Caki2 (cell line): ENCODE measurements at regions not wholly inside any gene's neighbourhood (a gene's known extent, or its start where the extent isn't known, plus 50 kb on each side); places are given as distances from the start of the nearest gene placed in this dataset.

Experiments used
- DNase-seq: peaks from one replicate; pipeline ENCODE4 v3.0.0-alpha.2; 2015; ENCODE audit warnings: low read depth
- in situ Hi-C: cut with HindIII; loops from 2 replicates; pipeline ENCODE4 v1.10.0; 2016; ENCODE audit warnings: low sequenced_read_pairs, low pct_unique_long_range_greater_than_20kb, mixed read lengths

DNA sequence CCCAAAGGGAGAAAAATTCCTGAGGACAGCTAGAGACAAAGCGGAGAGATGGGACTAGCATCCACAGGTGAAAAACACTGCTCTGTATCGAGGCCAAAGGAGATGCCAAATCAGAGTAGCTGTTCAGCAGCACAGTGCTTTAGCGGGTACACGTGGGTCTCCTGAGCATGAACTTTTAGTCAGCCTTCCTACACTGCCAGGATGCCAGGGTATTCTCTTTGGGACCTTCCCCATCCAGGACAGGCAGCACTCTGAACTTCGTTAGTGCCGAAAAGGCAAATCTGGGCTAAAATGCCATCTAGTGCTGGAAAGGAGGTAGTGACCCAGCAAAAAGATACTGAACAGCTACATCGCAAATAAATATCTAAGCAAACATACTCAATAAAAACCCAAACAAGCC lies 64.9 kb downstream of the C6orf58 start:
- in situ Hi-C loops: no loop called here
- DNase-seq: peak; percentile 42
